ENCODE measurements at regions not wholly inside any gene's neighbourhood (a gene's known extent, or its start where the extent isn't known, plus 50 kb on each side); places are given as distances from the start of the nearest gene placed in this dataset.
"Not testable (repeated sequence)": the region's sequence is repeated elsewhere in the genome, so short reads cannot be mapped to it uniquely, and the experiment has no call there.

GRCh38 chr18:34942276-34942675 lies 98.9 kb upstream of the MAPRE2 start:
- peak in 2 of 8 experiments; percentile 33 to 41 for ATAC-seq (replicated peaks in 6 of 8)
- H3K4me3 ChIP-seq, result no peak overlapping the region
- in situ Hi-C loops (cut with MboI; ENCODE audit: low pct_unique_long_range_greater_than_20kb in 2 of 9, low sequenced_read_pairs in 9 of 9, unreplicated experiment in 9 of 9), result no loop called here
- WGBS, 10 experiments, result 36 to 81% (median 68%) methylated on average over 2 to 4 of the region's 4 CpGs
- H3K27ac ChIP-seq, result no peak overlapping the region
- H3K4me1 ChIP-seq (replicated peaks in 1 of 2), result peaks cover 3 to 10% of the 10 kb centered on the region in 2 donors

DNA sequence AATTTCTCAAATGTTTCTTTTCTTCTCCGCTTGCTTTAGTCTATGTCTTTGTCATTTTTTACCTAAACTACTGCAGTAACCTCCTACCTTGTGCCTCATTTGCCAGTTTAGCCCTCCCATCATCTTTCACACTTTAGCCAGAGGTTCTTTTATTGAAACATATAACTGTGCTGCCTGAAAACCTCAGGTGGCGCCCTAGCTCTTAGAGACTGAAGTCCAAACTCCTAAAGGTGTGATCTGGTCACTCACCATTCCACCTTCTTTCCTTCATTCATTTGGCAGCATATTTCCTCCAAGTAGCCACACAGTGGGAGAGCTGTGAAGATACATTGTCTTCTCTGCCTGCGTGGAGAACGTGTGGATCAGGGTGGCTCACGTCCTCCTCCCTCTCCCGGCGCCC lies 98.2 kb upstream of the MAPRE2 start:
- WGBS, 10 experiments, result 40 to 100% (median 86%) methylated on average over 1 to 7 of the region's 7 CpGs
- ATAC-seq (replicated peaks in 6 of 8), result no peak
- H3K4me3 ChIP-seq, result no peak overlapping the region

DNA sequence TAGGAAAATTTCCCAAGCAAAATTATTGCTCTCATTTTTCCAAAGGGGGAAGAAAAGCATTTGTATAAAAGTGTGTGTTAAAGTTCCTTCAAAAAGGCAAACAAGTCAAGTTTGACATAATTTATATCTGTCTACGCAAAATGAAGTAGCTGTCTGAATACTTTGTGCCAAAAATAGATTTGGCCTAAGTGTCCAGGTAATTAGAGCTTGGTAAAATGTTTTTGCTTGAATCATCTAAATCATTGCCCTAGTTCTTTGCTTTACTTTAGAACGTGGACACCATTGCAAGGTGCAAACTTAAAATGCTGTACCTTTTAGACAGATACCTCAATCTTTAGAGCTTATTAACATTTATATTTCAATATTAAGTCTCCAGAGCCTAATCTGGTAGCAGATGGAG lies 97.6 kb upstream of the MAPRE2 start:
- in situ Hi-C loops (cut with MboI; ENCODE audit: low pct_unique_long_range_greater_than_20kb in 2 of 9, low sequenced_read_pairs in 9 of 9, unreplicated experiment in 9 of 9), result no loop called here
- no peak for ATAC-seq (replicated peaks in 6 of 8)
- H3K4me1 ChIP-seq (replicated peaks in 1 of 2), result peaks cover 3 to 11% of the 10 kb centered on the region in 2 donors
- H3K4me3 ChIP-seq, result no peak overlapping the region
- 20 to 100% (median 81%) methylated on average over 1 to 2 of the region's 2 CpGs for WGBS, 10 experiments
- no peak overlapping the region for H3K27ac ChIP-seq

More for the DNA sequence above, 98.2 kb upstream of the MAPRE2 start:
- in situ Hi-C loops (cut with MboI; ENCODE audit: low pct_unique_long_range_greater_than_20kb in 2 of 9, low sequenced_read_pairs in 9 of 9, unreplicated experiment in 9 of 9), result no loop called here
- peaks cover 3 to 12% of the 10 kb centered on the region in 2 donors for H3K4me1 ChIP-seq (replicated peaks in 1 of 2)
- no peak overlapping the region for H3K27ac ChIP-seq

- peak; percentile 29 to 82 (median 58) for ATAC-seq (replicated peaks in 6 of 8)
- H3K4me1 ChIP-seq (replicated peaks in 1 of 2), result peaks cover 0 to 8% of the 10 kb centered on the region in 2 donors
- H3K4me3 ChIP-seq, result no peak overlapping the region
- 29 to 100% (median 83%) methylated on average over 1 to 2 of the region's 2 CpGs; no CpG with 5 or more reads in 1 of the 10 experiments for WGBS, 10 experiments
- in situ Hi-C loops (cut with MboI; ENCODE audit: low pct_unique_long_range_greater_than_20kb in 2 of 9, low sequenced_read_pairs in 9 of 9, unreplicated experiment in 9 of 9), result no loop called here
- no peak overlapping the region for H3K27ac ChIP-seq
Measured at GRCh38 chr18:34947711-34948125, 93.5 kb upstream of the MAPRE2 start.

GRCh38 chr18:34951625-34952379 lies 89.4 kb upstream of the MAPRE2 start:
- Histone ChIP-seq H3K4me3 (no peak overlapping the region), H3K4me1 (replicated peaks in 1 of 2) (peaks cover 0 to 8% of the 10 kb centered on the region in 2 donors), H3K27ac (no peak overlapping the region)
- ATAC-seq (replicated peaks in 6 of 8), result no peak
- in situ Hi-C loops (cut with MboI; ENCODE audit: low pct_unique_long_range_greater_than_20kb in 2 of 9, low sequenced_read_pairs in 9 of 9, unreplicated experiment in 9 of 9), result no loop called here
- 50 to 100% (median 86%) methylated on average over 1 to 6 of the region's 6 CpGs; no CpG with 5 or more reads in 1 of the 10 experiments for WGBS, 10 experiments

- WGBS, 10 experiments, result 0 to 100% (median 82%) methylated on average over 1 to 2 of the region's 2 CpGs; no CpG with 5 or more reads in 2 of the 10 experiments
Measured at GRCh38 chr18:34953212-34953611, 88.0 kb upstream of the MAPRE2 start.

GRCh38 chr18:34955494-34955893 lies 85.7 kb upstream of the MAPRE2 start:
- H3K4me3 ChIP-seq; H3K4me1 ChIP-seq (replicated peaks in 1 of 2); ATAC-seq (replicated peaks in 6 of 8); in situ Hi-C loops (cut with MboI; ENCODE audit: low pct_unique_long_range_greater_than_20kb in 2 of 9, low sequenced_read_pairs in 9 of 9, unreplicated experiment in 9 of 9); H3K27ac ChIP-seq: not testable (repeated sequence)

More at GRCh38 chr18:34953212-34953611, 88.0 kb upstream of the MAPRE2 start:
- in situ Hi-C loops (cut with MboI; ENCODE audit: low pct_unique_long_range_greater_than_20kb in 2 of 9, low sequenced_read_pairs in 9 of 9, unreplicated experiment in 9 of 9), result no loop called here
- H3K4me1 ChIP-seq (replicated peaks in 1 of 2), result no peaks in the 10 kb centered on the region
- H3K4me3 ChIP-seq, result no peak overlapping the region
- no peak overlapping the region for H3K27ac ChIP-seq
- peak in 2 of 8 experiments; percentile 60 to 72 for ATAC-seq (replicated peaks in 6 of 8)

DNA sequence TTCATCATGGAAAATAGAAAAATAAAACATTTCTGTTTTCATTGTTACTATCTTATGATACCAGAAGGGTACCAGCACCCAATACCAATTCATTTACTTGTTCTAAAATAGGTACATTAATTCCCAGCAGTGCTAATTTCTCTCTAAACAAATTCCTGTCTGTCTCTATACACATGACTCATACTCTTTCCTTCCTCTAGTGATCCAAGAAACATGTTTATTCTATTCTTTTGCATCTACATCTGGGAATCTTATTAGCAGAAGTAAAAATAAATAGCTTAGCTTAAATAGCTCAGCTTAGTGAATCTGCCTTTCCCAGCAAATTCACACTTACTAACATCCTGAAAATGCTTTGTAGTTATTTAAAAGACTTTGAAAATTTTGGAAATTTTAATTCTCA lies 84.5 kb upstream of the MAPRE2 start:
- no peak overlapping the region for H3K27ac ChIP-seq

DNA sequence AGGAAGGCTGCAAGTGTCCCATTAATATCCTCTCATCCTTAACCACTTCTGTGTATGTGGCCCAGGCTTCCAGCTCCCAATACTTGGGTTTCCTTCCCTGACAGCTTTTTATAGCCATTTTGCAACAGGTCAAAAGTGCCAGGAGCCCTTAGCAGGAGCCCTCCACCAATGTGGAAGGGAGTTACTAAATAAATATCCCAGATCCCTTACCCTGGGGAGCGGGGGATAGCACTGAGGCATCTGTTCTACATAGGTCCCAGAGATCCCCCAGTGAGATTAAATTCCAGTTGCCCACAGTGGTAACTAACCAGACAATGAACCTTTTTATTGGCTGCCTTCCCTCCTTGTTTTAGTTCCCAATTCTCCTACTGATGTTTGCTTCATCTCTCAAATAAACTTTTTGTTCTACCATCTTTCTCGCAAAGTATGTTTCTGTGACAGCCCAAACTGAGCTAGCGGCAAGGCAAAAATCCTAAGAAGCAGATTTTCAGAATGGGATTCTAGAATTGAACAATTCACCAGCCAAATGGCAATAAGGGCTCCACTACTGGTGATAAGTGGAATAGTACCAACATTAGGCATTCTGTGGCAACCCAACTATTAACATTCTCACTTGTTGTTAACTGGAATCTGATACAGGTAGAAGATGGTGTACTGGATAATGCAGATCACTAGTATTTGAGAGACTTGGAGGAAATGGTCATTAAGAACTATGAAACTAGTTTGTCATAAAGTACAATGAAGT lies 83.9 kb upstream of the MAPRE2 start:
- WGBS, 10 experiments, result 35 to 100% (median 92%) methylated on average over 2 to 3 of the region's 3 CpGs; no CpG with 5 or more reads in 1 of the 10 experiments
- H3K4me1 ChIP-seq (replicated peaks in 1 of 2), result no peaks in the 10 kb centered on the region
- no peak overlapping the region for H3K27ac ChIP-seq
- peak in 2 of 8 experiments; percentile 13 to 19 for ATAC-seq (replicated peaks in 6 of 8)
- in situ Hi-C loops (cut with MboI; ENCODE audit: low pct_unique_long_range_greater_than_20kb in 2 of 9, low sequenced_read_pairs in 9 of 9, unreplicated experiment in 9 of 9), result no loop called here
- H3K4me3 ChIP-seq, result no peak overlapping the region

More for the DNA sequence above, 84.5 kb upstream of the MAPRE2 start:
- Histone ChIP-seq H3K4me3 (no peak overlapping the region), H3K4me1 (replicated peaks in 1 of 2) (no peaks in the 10 kb centered on the region)
- in situ Hi-C loops (cut with MboI; ENCODE audit: low pct_unique_long_range_greater_than_20kb in 2 of 9, low sequenced_read_pairs in 9 of 9, unreplicated experiment in 9 of 9), result no loop called here
- peak in 3 of 8 experiments; percentile 66 to 88 (median 83) for ATAC-seq (replicated peaks in 6 of 8)

DNA sequence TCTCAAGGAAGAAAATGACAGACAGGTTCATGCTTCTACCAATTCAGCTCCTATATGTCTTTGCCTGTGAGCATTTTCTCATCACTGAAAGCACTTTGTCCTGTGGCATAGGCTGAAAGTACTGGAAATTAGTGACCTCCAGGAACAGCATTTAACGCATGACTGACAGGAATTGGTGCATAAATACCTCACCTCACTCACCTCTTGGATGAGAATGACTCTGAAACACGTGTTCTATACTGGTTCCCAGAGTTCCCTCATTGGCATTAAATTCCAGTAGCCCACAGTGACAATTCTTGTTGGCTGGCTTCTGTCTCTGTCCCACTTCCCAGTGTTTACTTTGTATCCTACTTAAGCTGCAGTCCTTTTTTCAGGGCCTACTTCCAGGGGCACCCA lies 83.4 kb upstream of the MAPRE2 start:
- 40 to 100% (median 74%) methylated on average over 1 to 2 of the region's 2 CpGs; no CpG with 5 or more reads in 3 of the 10 experiments for WGBS, 10 experiments
- in situ Hi-C loops (cut with MboI; ENCODE audit: low pct_unique_long_range_greater_than_20kb in 2 of 9, low sequenced_read_pairs in 9 of 9, unreplicated experiment in 9 of 9), result no loop called here
- ATAC-seq (replicated peaks in 6 of 8), result no peak

DNA sequence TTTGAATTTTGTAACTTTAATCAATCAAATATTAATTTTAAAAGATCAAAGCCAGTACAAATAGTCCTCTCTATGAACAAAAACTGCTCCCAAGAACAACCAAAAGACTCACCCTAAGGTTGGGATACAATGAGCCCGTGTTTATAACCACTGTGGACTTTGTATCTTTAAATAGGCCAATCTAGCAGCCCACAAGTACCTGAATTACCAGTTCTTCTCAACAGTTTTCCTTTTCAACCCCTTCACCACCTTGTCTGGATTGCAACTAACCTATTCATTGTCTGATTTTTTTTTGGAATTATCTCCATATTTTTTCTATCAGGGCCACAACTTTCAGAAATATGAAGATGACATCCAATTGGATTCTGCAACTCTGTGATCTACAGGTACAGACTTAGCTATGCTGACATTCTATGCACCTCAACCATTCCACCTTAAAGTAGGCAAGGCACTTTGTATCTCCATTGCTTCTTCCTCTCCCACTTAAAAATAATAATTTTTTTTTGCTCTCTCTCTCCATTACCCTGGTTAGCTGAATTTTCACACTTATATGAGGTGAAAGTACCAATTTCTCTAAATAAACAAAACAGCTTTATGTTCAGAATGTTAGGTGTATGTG lies 81.9 kb upstream of the MAPRE2 start:
- 20 to 100% (median 86%) methylated on average over 1 of the region's 1 CpG; no CpG with 5 or more reads in 2 of the 10 experiments for WGBS, 10 experiments
- in situ Hi-C loops (cut with MboI; ENCODE audit: low pct_unique_long_range_greater_than_20kb in 2 of 9, low sequenced_read_pairs in 9 of 9, unreplicated experiment in 9 of 9), result no loop called here
- no peaks in the 10 kb centered on the region for H3K4me1 ChIP-seq (replicated peaks in 1 of 2)

More for the DNA sequence above, 83.4 kb upstream of the MAPRE2 start:
- no peak overlapping the region for H3K4me3 ChIP-seq
- H3K27ac ChIP-seq, result no peak overlapping the region
- H3K4me1 ChIP-seq (replicated peaks in 1 of 2), result no peaks in the 10 kb centered on the region

DNA sequence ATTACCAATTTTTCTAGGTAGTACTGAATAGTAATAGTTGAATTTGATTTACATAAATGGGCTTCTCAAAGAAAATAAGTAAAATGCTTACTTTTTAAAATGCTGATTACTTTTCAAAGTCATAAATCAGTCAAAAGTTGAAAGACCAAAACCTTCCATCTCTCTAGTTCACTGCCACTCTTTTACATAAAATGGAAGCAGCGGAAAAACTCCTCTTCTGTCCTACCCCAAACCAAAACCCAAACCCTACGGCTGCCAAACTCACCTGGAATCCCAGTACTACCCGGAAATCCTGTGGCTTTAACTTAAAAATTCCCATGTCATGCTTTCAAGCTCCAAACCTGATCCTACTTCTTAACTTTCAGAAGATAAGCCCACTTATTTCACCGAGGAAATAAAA lies 81.2 kb upstream of the MAPRE2 start:
- ATAC-seq (replicated peaks in 6 of 8), result no peak
- Histone ChIP-seq H3K27ac (no peak overlapping the region), H3K4me1 (replicated peaks in 1 of 2) (no peaks in the 10 kb centered on the region), H3K4me3 (no peak overlapping the region)
- in situ Hi-C loops (cut with MboI; ENCODE audit: low pct_unique_long_range_greater_than_20kb in 2 of 9, low sequenced_read_pairs in 9 of 9, unreplicated experiment in 9 of 9), result no loop called here
- 17 to 94% (median 60%) methylated on average over 1 to 4 of the region's 4 CpGs for WGBS, 10 experiments

More for the DNA sequence above, 81.9 kb upstream of the MAPRE2 start:
- no peak for ATAC-seq (replicated peaks in 6 of 8)
- H3K27ac ChIP-seq, result no peak overlapping the region
- H3K4me3 ChIP-seq, result no peak overlapping the region

DNA sequence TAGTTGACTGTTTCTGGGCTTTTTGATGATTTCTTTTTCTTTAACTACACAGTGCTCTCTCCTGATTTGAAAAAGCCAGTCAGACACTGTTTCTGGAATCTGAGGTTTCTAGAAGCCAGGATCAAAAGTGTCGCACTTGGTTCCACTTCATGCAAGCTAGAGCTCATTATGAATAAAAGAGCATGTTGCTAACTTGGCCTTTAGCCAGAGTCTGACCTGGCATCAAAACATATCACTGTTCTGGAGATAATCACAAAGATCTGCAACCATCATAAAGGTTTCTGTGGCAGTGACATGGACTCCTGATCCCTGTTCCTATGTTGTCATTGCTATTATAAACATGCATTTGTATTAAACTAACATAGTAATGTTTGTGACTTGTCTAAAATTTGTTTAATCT lies 76.1 kb upstream of the MAPRE2 start:
- H3K27ac ChIP-seq, result no peak overlapping the region
- in situ Hi-C loops (cut with MboI; ENCODE audit: low pct_unique_long_range_greater_than_20kb in 2 of 9, low sequenced_read_pairs in 9 of 9, unreplicated experiment in 9 of 9), result no loop called here
- no peak for ATAC-seq (replicated peaks in 6 of 8)
- no peak overlapping the region for H3K4me3 ChIP-seq
- peaks cover 0 to 13% of the 10 kb centered on the region in 2 donors for H3K4me1 ChIP-seq (replicated peaks in 1 of 2)
- 63 to 100% (median 100%) methylated on average over 1 of the region's 1 CpG; no CpG with 5 or more reads in 1 of the 10 experiments for WGBS, 10 experiments
